ENCODE measurements at regions not wholly inside any gene's neighbourhood (a gene's known extent, or its start where the extent isn't known, plus 50 kb on each side); places are given as distances from the start of the nearest gene placed in this dataset.

GRCh38 chr17:63274146-63274545 lies 172.0 kb downstream of the CYB561 start:
- TF ChIP-seq CTCF (IDR thresholded peaks at IDR 0.05) (no peak), JUN (CRISPR knock-in tag; IDR thresholded peaks at IDR 0.05) (no peak), CREB1 (CRISPR knock-in tag; IDR thresholded peaks at IDR 0.05) (no peak), AFF4 (CRISPR knock-in tag; IDR thresholded peaks at IDR 0.05; ENCODE audit: borderline replicate concordance) (no peak), SP1 (CRISPR knock-in tag; conservative IDR thresholded peaks at IDR 0.05) (no peak), ZNF425 (CRISPR knock-in tag; conservative IDR thresholded peaks at IDR 0.05) (no peak), FOXJ3 (CRISPR knock-in tag; IDR thresholded peaks at IDR 0.05; ENCODE audit: borderline replicate concordance) (no peak), ZNF281 (CRISPR knock-in tag; IDR thresholded peaks at IDR 0.05) (no peak), ZNF138 (CRISPR knock-in tag; conservative IDR thresholded peaks at IDR 0.05) (no peak), ZNF121 (CRISPR knock-in tag; IDR thresholded peaks at IDR 0.05) (no peak), HMGXB4 (CRISPR knock-in tag; IDR thresholded peaks at IDR 0.05) (no peak), ARID4B (CRISPR knock-in tag; IDR thresholded peaks at IDR 0.05; ENCODE audit: borderline replicate concordance) (no peak)

Measured in WTC11 (cell line).